ENCODE measurements at regions not wholly inside any gene's neighbourhood (a gene's known extent, or its start where the extent isn't known, plus 50 kb on each side); places are given as distances from the start of the nearest gene placed in this dataset.
A peak's percentile ranks its signal among the peaks of the same experiment; 100 is the strongest.

GRCh38 chr2:147294825-147295392 is 549.9 kb upstream of the ACVR2A start:
- H3K4me3 ChIP-seq, result no peak overlapping the region
- no peak for TF ChIP-seq POLR2A (IDR thresholded peaks at IDR 0.05)
- TF ChIP-seq, protein P1, sequence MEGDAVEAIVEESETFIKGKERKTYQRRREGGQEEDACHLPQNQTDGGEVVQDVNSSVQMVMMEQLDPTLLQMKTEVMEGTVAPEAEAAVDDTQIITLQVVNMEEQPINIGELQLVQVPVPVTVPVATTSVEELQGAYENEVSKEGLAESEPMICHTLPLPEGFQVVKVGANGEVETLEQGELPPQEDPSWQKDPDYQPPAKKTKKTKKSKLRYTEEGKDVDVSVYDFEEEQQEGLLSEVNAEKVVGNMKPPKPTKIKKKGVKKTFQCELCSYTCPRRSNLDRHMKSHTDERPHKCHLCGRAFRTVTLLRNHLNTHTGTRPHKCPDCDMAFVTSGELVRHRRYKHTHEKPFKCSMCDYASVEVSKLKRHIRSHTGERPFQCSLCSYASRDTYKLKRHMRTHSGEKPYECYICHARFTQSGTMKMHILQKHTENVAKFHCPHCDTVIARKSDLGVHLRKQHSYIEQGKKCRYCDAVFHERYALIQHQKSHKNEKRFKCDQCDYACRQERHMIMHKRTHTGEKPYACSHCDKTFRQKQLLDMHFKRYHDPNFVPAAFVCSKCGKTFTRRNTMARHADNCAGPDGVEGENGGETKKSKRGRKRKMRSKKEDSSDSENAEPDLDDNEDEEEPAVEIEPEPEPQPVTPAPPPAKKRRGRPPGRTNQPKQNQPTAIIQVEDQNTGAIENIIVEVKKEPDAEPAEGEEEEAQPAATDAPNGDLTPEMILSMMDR (IDR thresholded peaks at IDR 0.05), result no peak
- no peak overlapping the region for H3K27ac ChIP-seq
- no peak for DNase-seq
- no peaks in the 10 kb centered on the region for H3K27me3 ChIP-seq
- intact Hi-C loops (cut with DNase I; ENCODE audit: low total_unique reads), result no loop called here
- no peaks in the 10 kb centered on the region for H3K4me1 ChIP-seq
- no peaks in the 10 kb centered on the region for H3K9me3 ChIP-seq
- no peaks in the 10 kb centered on the region for H3K36me3 ChIP-seq (ENCODE audit: low read depth, missing control alignments)
- WGBS, 2 donors, result 69 to 73% methylated on average over 2 of the region's 2 CpGs

DNA sequence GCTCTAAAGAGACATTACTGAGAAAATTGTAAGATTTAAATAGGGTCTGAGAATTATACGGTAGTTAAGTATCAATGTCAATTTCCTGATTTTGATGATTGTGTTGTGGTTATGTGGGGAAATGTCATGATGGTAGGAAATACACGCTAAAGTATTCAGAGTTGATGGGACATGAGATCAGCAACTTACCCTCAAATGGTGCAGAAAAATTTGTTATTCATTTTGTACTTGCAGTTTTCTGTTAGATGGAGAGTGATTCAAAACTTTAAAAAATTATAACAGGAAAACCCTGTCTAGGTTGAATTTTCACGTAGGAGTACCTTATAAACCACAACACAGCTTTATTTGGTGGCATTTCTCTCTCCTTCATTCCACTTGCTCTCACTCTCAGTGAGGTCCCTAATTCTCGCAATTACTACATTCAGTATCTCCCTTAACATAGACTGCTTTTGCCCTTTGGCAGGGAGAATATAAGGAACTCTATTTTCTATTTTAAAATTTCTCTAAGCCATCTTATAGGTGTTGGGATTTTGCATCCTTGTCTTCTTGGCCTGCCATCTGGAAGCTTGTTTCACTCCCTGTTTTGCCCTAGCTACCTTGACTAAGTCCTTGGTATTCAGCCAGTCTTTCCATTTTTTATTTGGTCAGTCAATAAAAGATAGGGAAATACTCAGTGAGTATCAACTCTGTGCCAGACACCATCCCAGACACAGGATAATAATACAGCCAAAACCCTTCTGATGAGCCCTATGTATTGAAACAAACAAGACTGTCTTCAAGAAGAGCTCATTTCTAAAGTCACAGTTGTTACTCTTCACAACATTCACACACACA is 550.6 kb upstream of the ACVR2A start:
- H3K4me3 ChIP-seq, result no peak overlapping the region
- H3K9me3 ChIP-seq, result no peaks in the 10 kb centered on the region
- intact Hi-C loops (cut with DNase I; ENCODE audit: low total_unique reads), result no loop called here
- H3K27me3 ChIP-seq, result no peaks in the 10 kb centered on the region
- TF ChIP-seq POLR2A (IDR thresholded peaks at IDR 0.05), result no peak
- TF ChIP-seq, protein P1 (IDR thresholded peaks at IDR 0.05), result no peak
- no peaks in the 10 kb centered on the region for H3K36me3 ChIP-seq (ENCODE audit: low read depth, missing control alignments)
- no peaks in the 10 kb centered on the region for H3K4me1 ChIP-seq
- H3K27ac ChIP-seq, result no peak overlapping the region
- WGBS, 2 donors, result 81 to 87% methylated on average over 4 of the region's 4 CpGs
- DNase-seq, result no peak

DNA sequence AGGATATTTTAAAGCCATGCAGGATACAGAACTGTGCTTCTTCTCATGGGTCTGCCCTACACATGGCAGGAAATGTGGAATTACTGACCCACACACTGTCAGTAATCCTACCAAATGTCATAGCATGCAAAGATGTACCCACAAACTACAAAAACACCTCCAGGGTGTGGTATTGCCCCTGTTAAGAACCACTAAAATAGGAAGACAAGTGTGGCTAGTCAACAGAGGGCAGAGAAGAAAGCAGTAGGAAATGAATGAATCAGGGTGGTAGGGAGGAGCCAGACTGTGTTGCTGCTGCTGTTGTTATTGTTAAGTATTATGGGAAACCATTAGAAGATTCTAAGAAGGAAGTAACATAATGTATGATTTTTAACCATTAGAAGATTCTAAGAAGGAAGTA is 556.7 kb upstream of the ACVR2A start:
- no peak for DNase-seq
- Histone ChIP-seq H3K4me1 (no peaks in the 10 kb centered on the region), H3K9me3 (no peaks in the 10 kb centered on the region), H3K4me3 (no peak overlapping the region), H3K27ac (no peak overlapping the region), H3K36me3 (ENCODE audit: low read depth, missing control alignments) (no peaks in the 10 kb centered on the region), H3K27me3 (no peaks in the 10 kb centered on the region)
- intact Hi-C loops (cut with DNase I; ENCODE audit: low total_unique reads), result no loop called here
- no peak for TF ChIP-seq POLR2A (IDR thresholded peaks at IDR 0.05)
- TF ChIP-seq, protein P1 (IDR thresholded peaks at IDR 0.05), result no peak

DNA sequence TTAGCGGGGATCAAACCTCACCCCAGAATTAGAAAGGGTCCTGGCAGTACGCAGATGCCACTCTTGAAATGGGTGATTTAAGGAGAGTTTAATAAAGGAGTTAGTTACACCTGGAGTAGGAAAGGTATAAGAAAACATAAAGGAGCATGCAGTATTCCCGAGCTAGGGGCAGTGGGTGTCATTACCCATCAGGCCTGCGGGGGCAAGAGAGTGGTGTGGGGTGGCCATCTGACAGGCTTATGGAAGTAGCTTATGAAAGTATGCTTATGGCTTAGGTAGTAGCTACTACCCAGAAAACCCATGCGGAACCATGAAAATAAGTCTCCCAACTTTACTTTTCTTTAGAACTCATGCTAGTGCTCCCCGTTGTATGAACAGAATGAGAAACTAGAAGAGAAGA is 568.9 kb upstream of the ACVR2A start:
- H3K36me3 ChIP-seq (ENCODE audit: low read depth, missing control alignments), result no peaks in the 10 kb centered on the region
- H3K9me3 ChIP-seq, result no peaks in the 10 kb centered on the region
- no peaks in the 10 kb centered on the region for H3K4me1 ChIP-seq
- no peak overlapping the region for H3K27ac ChIP-seq
- no peak for TF ChIP-seq POLR2A (IDR thresholded peaks at IDR 0.05)
- TF ChIP-seq, protein P1 (IDR thresholded peaks at IDR 0.05), result peak in 1 of 3 experiments; percentile 17
- 88 to 95% methylated on average over 6 of the region's 6 CpGs for WGBS, 2 donors
- H3K27me3 ChIP-seq, result no peaks in the 10 kb centered on the region
- intact Hi-C loops (cut with DNase I; ENCODE audit: low total_unique reads), result no loop called here
- H3K4me3 ChIP-seq, result no peak overlapping the region
- no peak for DNase-seq

GRCh38 chr2:147273628-147274027 is 571.2 kb upstream of the ACVR2A start:
- WGBS, 2 donors, result 94% methylated on average over 1 of the region's 1 CpG
- H3K27me3 ChIP-seq, result no peaks in the 10 kb centered on the region
- no peaks in the 10 kb centered on the region for H3K4me1 ChIP-seq
- TF ChIP-seq, protein P1 (IDR thresholded peaks at IDR 0.05), result no peak
- TF ChIP-seq POLR2A (IDR thresholded peaks at IDR 0.05), result no peak
- no peak for DNase-seq
- no peak overlapping the region for H3K27ac ChIP-seq
- no peak overlapping the region for H3K4me3 ChIP-seq
- no peaks in the 10 kb centered on the region for H3K9me3 ChIP-seq
- intact Hi-C loops (cut with DNase I; ENCODE audit: low total_unique reads), result no loop called here
- H3K36me3 ChIP-seq (ENCODE audit: low read depth, missing control alignments), result no peaks in the 10 kb centered on the region

Measured in testis (tissue), 2 donors.